Esophagus squamous epithelium (tissue), 5 donors: ENCODE measurements at regions not wholly inside any gene's neighbourhood (a gene's known extent, or its start where the extent isn't known, plus 50 kb on each side); places are given as distances from the start of the nearest gene placed in this dataset.

ENCODE experiments used
- DNase-seq: peaks from one replicate; lab custom pipeline; 2025; lab: John Stamatoyannopoulos, UW
- H3K27ac ChIP-seq, 4 donors: fragments of 200-600 bp; sonication (generic); one replicate each; pipeline ENCODE4 v1.5.1; 2016 to 2019; ENCODE audit warnings: mild to moderate bottlenecking in 1 of 4
- H3K27me3 ChIP-seq, 4 donors: fragments of 200-600 bp; sonication (generic); 1 replicate in 3 of 4; 2 replicates in 1 of 4; pipeline versions ENCODE4 v1.5.1 to v1.6.0; 2017 to 2021; ENCODE audit warnings: antibody characterized with exemption in 1 of 4
- H3K36me3 ChIP-seq, 3 donors: fragments of 200-600 bp; sonication (generic); one replicate each; pipeline ENCODE4 v1.5.1; 2016 to 2019
- H3K4me1 ChIP-seq, 3 donors: fragments of 200-600 bp; sonication (generic); one replicate each; pipeline ENCODE4 v1.5.1; 2017 to 2019
- H3K4me3 ChIP-seq, 4 donors: fragments of 200-600 bp; sonication (generic); 1 replicate in 3 of 4; 2 replicates in 1 of 4; pipeline ENCODE4 v1.5.1; 2016 to 2019; ENCODE audit warnings: mild to moderate bottlenecking in 2 of 4, moderate library complexity in 1 of 4
- H3K9me3 ChIP-seq, 3 donors: fragments of 200-600 bp; sonication (generic); one replicate each; pipeline ENCODE4 v1.5.1; 2016 to 2019
- POLR2A ChIP-seq, 4 donors: fragments of 450-650 bp; IDR thresholded peaks; one replicate each; pipeline ENCODE4 v1.6.1; 2017; ENCODE audit warnings: antibody characterized with exemption in 4 of 4, mild to moderate bottlenecking in 4 of 4, moderate library complexity in 3 of 4
- WGBS, 2 donors: methylation state at CpG; one replicate each; pipeline ENCODE4 v1.1.5; 2018; 5-methylcytosine and 5-hydroxymethylcytosine counted together
- intact Hi-C: fragments of 100-400 bp; cut with DNase I; formaldehyde crosslinking; loops from one replicate; pipeline ENCODE4 v1.15.0; 2022
- TF ChIP-seq, protein P1 (sequence below), 6 experiments: fragments of 450-650 bp in 4 of 6; fragments of 200-600 bp in 2 of 6; sonication (generic) in 2 of 6; IDR thresholded peaks; one replicate each; pipeline ENCODE4 v1.5.1; 2016 to 2019; ENCODE audit warnings: antibody characterized with exemption in 6 of 6, mild to moderate bottlenecking in 4 of 6, moderate library complexity in 4 of 6
- donor health status: DM: yes; HTN: yes; CAD: no.

DNA sequence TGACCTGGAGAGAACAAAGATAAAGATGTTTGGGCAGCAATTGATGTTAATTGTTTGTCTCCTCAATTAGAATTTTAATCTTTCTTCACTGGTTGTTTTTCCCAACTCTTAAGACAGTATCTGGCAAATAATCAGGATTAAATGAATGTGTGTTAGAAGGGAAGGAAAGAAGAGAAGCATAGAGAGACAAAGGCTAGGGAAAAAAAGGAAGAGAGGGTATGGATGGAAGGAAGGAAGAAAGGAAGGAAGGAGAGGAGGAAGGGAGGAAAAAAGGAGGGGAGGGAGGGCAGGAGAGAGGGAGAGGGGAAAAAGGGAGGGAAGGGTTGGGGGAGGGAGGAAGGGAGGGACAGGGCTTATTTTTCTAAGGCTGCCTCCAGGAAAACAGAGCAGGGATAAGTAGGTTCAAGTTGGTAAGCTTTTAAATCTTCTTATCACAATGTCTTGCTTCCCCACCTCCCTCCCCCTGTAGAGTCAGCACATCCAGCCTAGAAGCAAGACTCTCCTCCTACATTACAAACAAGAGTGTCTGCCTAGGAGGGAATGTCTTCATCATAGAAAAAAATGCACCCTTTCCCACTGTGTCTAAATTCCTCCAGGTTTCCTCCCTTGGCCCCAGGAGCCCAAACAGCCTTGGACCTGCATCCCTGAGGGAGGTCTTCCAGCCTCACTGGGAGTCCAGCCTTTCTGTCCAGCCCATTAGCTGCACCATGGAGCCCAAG, 447.8 kb upstream of the JARID2 start:
- no peak for DNase-seq
- TF ChIP-seq, protein P1, sequence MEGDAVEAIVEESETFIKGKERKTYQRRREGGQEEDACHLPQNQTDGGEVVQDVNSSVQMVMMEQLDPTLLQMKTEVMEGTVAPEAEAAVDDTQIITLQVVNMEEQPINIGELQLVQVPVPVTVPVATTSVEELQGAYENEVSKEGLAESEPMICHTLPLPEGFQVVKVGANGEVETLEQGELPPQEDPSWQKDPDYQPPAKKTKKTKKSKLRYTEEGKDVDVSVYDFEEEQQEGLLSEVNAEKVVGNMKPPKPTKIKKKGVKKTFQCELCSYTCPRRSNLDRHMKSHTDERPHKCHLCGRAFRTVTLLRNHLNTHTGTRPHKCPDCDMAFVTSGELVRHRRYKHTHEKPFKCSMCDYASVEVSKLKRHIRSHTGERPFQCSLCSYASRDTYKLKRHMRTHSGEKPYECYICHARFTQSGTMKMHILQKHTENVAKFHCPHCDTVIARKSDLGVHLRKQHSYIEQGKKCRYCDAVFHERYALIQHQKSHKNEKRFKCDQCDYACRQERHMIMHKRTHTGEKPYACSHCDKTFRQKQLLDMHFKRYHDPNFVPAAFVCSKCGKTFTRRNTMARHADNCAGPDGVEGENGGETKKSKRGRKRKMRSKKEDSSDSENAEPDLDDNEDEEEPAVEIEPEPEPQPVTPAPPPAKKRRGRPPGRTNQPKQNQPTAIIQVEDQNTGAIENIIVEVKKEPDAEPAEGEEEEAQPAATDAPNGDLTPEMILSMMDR (IDR thresholded peaks at IDR 0.05), result no peak
- no peak for TF ChIP-seq POLR2A (IDR thresholded peaks at IDR 0.05)

DNA sequence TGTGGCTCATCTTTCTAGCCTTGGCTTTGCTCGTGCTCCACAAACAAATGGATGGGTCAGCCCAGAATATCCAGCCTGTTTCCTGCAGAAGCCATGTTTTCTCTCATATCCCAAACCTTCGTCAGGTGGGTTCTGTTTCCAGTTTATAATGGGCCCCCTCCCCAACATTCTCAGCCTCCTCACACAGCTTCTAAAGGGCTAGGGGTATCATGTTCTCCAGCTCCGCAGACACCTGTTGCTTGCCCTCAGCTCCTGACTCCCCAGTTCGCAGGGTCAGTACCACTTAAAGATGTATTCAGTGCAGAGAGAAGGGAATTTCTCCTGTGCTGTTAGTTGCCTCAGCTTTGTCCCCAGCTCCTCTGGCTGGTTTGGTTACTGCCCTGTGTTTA, 447.3 kb upstream of the JARID2 start:
- Histone ChIP-seq H3K36me3 (no peaks in the 10 kb centered on the region), H3K27me3 (no peaks in the 10 kb centered on the region), H3K9me3 (no peaks in the 10 kb centered on the region), H3K4me3 (no peak overlapping the region), H3K27ac (no peak overlapping the region), H3K4me1 (peaks cover 0 to 12% (median 0%) of the 10 kb centered on the region in 3 donors)
- intact Hi-C loops, result no loop called here
- 95 to 100% methylated on average over 2 to 4 of the region's 4 CpGs for WGBS, 2 donors
- TF ChIP-seq POLR2A (IDR thresholded peaks at IDR 0.05), result no peak
- no peak for DNase-seq

More for the DNA sequence above, 447.8 kb upstream of the JARID2 start:
- peak overlapping the region in 1 of 4 donors; percentile 25 for H3K27ac ChIP-seq
- no peak overlapping the region for H3K4me3 ChIP-seq
- intact Hi-C loops, result no loop called here
- no peaks in the 10 kb centered on the region for H3K36me3 ChIP-seq
- H3K9me3 ChIP-seq, result no peaks in the 10 kb centered on the region
- peaks cover 0 to 9% (median 0%) of the 10 kb centered on the region in 3 donors for H3K4me1 ChIP-seq
- H3K27me3 ChIP-seq, result no peaks in the 10 kb centered on the region

DNA sequence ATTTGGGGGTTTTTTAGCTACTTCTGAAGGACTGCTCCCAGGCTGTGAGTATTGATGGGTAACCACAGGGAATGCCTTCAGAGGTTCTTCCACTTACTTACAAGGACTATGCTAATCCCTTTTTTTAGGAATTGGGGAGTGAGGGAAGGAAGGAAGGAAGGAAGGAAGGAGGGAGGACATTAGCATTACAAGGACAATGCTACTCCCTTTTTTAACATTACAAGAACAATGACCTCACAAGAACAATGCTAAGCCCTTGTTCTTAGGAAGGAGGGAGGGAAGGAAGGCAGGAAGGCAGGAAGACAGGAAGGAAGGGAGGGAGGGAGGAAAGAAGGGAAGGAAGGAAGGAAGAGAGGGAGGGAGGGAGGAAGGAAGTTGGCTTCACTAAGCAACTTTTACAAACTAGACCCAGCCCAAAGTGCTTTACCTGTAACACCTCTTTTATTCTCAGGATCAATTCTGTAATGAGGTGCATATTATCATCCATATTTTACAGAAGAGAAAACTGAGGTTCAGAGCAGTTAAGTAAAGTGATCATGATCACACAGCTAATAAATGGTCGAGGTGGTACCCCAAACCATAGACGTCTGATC, 446.8 kb upstream of the JARID2 start:
- no peak for DNase-seq
- H3K4me1 ChIP-seq, result peaks cover 0 to 17% (median 0%) of the 10 kb centered on the region in 3 donors
- 87 to 92% methylated on average over 2 of the region's 2 CpGs for WGBS, 2 donors
- no peak for TF ChIP-seq POLR2A (IDR thresholded peaks at IDR 0.05)
- TF ChIP-seq, protein P1 (IDR thresholded peaks at IDR 0.05), result no peak
- intact Hi-C loops, result no loop called here
- H3K27ac ChIP-seq, result no peak overlapping the region
- no peaks in the 10 kb centered on the region for H3K36me3 ChIP-seq
- no peaks in the 10 kb centered on the region for H3K9me3 ChIP-seq
- H3K4me3 ChIP-seq, result no peak overlapping the region
- H3K27me3 ChIP-seq, result no peaks in the 10 kb centered on the region

DNA sequence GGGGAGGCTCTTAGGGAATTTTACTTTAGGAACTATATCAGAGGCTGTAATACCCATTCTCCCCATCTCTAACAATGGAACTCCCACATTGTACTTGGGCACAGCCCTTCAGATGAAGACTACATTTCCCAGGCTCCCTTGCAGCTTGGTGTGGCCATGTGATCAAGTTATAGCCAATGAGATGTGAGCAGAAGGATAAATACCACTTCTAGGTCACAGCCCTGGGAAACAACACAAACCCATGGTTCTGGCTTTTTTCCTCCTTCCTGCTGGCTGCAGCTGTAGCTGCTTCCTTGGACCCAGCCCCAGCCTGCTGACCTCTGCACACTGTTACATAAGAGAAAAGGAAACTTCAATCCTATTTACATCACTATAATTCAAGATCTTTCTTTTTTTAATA, 445.9 kb upstream of the JARID2 start:
- no peak overlapping the region for H3K27ac ChIP-seq
- intact Hi-C loops, result no loop called here

DNA sequence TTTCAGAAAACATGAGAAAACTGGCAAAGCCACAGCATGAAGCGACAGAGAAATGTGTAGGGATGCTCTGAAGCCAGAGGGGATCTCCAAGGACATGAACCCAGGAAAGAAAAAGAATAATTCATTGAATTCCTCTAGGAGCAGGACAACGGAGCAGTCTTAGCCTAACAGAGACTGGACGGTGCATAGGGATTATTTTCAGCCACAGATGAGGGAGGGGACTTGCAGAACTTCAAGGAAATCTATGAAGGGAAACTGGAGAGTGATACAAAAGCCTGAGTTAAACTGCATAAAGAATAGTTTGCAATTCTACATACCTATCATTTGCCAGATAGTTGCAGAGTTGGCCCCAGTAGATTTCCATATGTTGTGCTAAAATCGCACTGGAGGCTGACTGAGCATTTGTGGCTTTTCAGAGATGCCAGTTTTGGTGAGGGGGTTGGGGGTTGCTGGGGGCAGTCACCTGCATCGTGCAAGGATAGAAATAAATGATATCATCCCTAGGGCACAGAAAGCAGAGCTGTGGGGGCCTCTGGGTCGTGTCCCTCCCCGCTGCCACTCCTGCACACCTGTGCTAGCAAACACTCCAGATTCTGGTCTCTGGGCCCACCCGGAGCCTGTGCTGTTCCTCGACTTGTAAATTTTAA, 443.2 kb upstream of the JARID2 start:
- no peak for DNase-seq
- TF ChIP-seq POLR2A (IDR thresholded peaks at IDR 0.05), result no peak
- TF ChIP-seq, protein P1 (IDR thresholded peaks at IDR 0.05), result no peak
- WGBS, 2 donors, result 83 to 89% methylated on average over 9 of the region's 9 CpGs
- Histone ChIP-seq H3K27me3 (no peaks in the 10 kb centered on the region), H3K36me3 (no peaks in the 10 kb centered on the region), H3K27ac (no peak overlapping the region), H3K9me3 (no peaks in the 10 kb centered on the region), H3K4me3 (no peak overlapping the region), H3K4me1 (peaks cover 8 to 29% (median 8%) of the 10 kb centered on the region in 3 donors)
- intact Hi-C loops, result no loop called here

More for the DNA sequence above, 445.9 kb upstream of the JARID2 start:
- no peak overlapping the region for H3K4me3 ChIP-seq
- DNase-seq, result no peak
- peaks cover 6 to 26% (median 7%) of the 10 kb centered on the region in 3 donors for H3K4me1 ChIP-seq
- no peaks in the 10 kb centered on the region for H3K36me3 ChIP-seq
- no peaks in the 10 kb centered on the region for H3K27me3 ChIP-seq
- H3K9me3 ChIP-seq, result no peaks in the 10 kb centered on the region
- TF ChIP-seq, protein P1 (IDR thresholded peaks at IDR 0.05), result no peak
- TF ChIP-seq POLR2A (IDR thresholded peaks at IDR 0.05), result no peak
